Body of pancreas (tissue), 4 donors: ENCODE measurements at regions not wholly inside any gene's neighbourhood (a gene's known extent, or its start where the extent isn't known, plus 50 kb on each side); places are given as distances from the start of the nearest gene placed in this dataset.

Source experiments
- POLR2A ChIP-seq, 3 donors: fragments of 450-650 bp; IDR thresholded peaks; one replicate each; pipeline ENCODE4 v1.6.1; 2016; ENCODE audit warnings: antibody characterized with exemption in 3 of 3, mild to moderate bottlenecking in 2 of 3
- TF ChIP-seq, protein P1 (sequence below), 7 experiments: fragments of 450-650 bp in 4 of 7; fragments of 200-600 bp in 3 of 7; sonication (generic) in 3 of 7; IDR thresholded peaks; one replicate each; pipeline ENCODE4 v1.5.1; 2016 to 2019; ENCODE audit warnings: antibody characterized with exemption in 7 of 7

DNA sequence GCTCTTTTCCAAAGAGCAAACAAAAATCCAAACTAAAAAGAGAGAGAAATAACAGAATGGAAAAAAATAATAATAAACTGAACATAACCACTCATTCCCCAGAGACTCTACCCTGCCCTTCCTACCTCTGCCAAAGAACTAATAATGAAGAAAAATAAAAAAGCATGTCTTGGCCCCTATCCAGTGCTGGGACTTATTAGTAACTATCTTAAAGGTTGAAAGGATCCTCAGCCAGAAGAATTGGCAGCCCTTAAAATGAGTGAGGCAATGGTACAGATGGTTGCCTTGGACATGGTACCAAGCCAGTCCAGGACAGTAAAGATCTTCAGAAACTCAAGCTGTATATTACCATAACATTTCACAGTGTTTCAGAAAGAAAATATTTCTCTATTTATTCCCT is 279.3 kb downstream of the HACE1 start:
- TF ChIP-seq, protein P1, sequence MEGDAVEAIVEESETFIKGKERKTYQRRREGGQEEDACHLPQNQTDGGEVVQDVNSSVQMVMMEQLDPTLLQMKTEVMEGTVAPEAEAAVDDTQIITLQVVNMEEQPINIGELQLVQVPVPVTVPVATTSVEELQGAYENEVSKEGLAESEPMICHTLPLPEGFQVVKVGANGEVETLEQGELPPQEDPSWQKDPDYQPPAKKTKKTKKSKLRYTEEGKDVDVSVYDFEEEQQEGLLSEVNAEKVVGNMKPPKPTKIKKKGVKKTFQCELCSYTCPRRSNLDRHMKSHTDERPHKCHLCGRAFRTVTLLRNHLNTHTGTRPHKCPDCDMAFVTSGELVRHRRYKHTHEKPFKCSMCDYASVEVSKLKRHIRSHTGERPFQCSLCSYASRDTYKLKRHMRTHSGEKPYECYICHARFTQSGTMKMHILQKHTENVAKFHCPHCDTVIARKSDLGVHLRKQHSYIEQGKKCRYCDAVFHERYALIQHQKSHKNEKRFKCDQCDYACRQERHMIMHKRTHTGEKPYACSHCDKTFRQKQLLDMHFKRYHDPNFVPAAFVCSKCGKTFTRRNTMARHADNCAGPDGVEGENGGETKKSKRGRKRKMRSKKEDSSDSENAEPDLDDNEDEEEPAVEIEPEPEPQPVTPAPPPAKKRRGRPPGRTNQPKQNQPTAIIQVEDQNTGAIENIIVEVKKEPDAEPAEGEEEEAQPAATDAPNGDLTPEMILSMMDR (IDR thresholded peaks at IDR 0.05): no peak
- TF ChIP-seq POLR2A (IDR thresholded peaks at IDR 0.05): no peak
